Vagina (tissue), 2 donors: ENCODE measurements at regions not wholly inside any gene's neighbourhood (a gene's known extent, or its start where the extent isn't known, plus 50 kb on each side); places are given as distances from the start of the nearest gene placed in this dataset.

Experiments
- DNase-seq, 2 donors: peaks; one replicate each; pipeline ENCODE4 v3.0.0-alpha.2; 2017; ENCODE audit errors: extremely low spot score in 2 of 2
- H3K27ac ChIP-seq: fragments of 200-600 bp; sonication (generic); one replicate; pipeline ENCODE4 v1.5.1; 2019
- H3K27me3 ChIP-seq: fragments of 200-600 bp; sonication (generic); one replicate; pipeline ENCODE4 v1.5.1; 2019
- H3K36me3 ChIP-seq, 2 donors: fragments of 200-600 bp; sonication (generic); one replicate each; pipeline ENCODE4 v1.5.1; 2017 to 2019
- H3K4me1 ChIP-seq: fragments of 200-600 bp; sonication (generic); one replicate; pipeline ENCODE4 v1.5.1; 2019
- H3K4me3 ChIP-seq, 2 donors: fragments of 200-600 bp; sonication (generic); 1 replicate in 1 of 2; 2 replicates in 1 of 2; pipeline ENCODE4 v1.5.1; 2016 to 2019
- H3K9me3 ChIP-seq: fragments of 200-600 bp; sonication (generic); one replicate; pipeline ENCODE4 v1.5.1; 2019
- POLR2A ChIP-seq, 2 donors: fragments of 450-650 bp; IDR thresholded peaks; one replicate each; pipeline ENCODE4 v1.6.1; 2017; ENCODE audit warnings: antibody characterized with exemption in 2 of 2, mild to moderate bottlenecking in 2 of 2, moderate library complexity in 2 of 2
- POLR2AphosphoS5 ChIP-seq, 2 donors: sonication (generic); formaldehyde crosslinking; IDR thresholded peaks; one replicate each; pipeline ENCODE4 v1.9.0; 2017; ENCODE audit warnings: antibody characterized with exemption in 2 of 2, mild to moderate bottlenecking in 2 of 2, low read depth in 1 of 2; ENCODE audit not compliant: insufficient read depth in 1 of 2
- intact Hi-C: fragments of 100-400 bp; cut with DNase I; formaldehyde crosslinking; loops from one replicate; pipeline ENCODE4 v1.15.1; 2023
- TF ChIP-seq, protein P1 (sequence below), 3 experiments: fragments of 450-650 bp in 2 of 3; fragments of 200-600 bp in 1 of 3; sonication (generic) in 1 of 3; IDR thresholded peaks; one replicate each; pipeline ENCODE4 v1.5.1; 2017 to 2019; ENCODE audit warnings: antibody characterized with exemption in 3 of 3, mild to moderate bottlenecking in 2 of 3, moderate library complexity in 2 of 3

DNA sequence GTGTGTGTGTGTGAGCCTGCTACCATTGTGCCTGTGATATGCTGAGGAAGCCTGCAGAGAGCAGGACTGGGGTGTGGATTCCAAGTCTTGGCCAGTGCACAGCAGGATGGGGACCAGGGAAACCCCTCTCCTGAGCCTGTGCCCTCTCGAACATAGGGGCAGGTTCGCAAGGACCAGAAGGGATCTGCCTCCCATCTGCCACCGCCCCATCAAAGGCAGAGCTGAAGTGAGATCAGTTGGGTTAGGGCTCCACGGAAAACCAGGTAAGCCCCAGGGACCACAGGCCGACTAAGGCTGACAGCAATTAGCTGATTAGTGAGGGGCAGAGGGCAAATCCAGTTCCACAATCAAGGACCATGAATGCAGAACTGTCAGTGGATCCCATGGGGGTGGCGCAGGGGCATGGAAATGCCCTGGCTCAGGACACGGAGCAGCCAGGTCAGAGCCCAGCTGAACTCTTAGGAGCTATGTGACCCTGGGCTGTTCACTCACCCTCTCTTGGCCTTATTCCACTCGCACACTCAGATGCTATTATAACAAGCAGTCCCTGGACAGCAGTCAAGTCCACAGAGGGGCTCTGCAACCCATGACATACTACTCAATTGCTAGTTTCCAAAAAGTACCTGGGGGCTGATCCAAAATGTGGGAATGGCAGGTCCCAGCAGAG lies 84.2 kb upstream of the ID2 start:
- DNase-seq, result no peak
- Histone ChIP-seq H3K27ac (peak overlapping the region; percentile 58), H3K4me1 (peaks cover 5% of the 10 kb centered on the region), H3K36me3 (no peaks in the 10 kb centered on the region), H3K9me3 (no peaks in the 10 kb centered on the region), H3K4me3 (no peak overlapping the region), H3K27me3 (no peaks in the 10 kb centered on the region)
- TF ChIP-seq POLR2AphosphoS5 (IDR thresholded peaks at IDR 0.05; ENCODE audit: insufficient read depth in 1 of 2, low read depth in 1 of 2) (no peak), POLR2A (IDR thresholded peaks at IDR 0.05) (no peak)
- TF ChIP-seq, protein P1, sequence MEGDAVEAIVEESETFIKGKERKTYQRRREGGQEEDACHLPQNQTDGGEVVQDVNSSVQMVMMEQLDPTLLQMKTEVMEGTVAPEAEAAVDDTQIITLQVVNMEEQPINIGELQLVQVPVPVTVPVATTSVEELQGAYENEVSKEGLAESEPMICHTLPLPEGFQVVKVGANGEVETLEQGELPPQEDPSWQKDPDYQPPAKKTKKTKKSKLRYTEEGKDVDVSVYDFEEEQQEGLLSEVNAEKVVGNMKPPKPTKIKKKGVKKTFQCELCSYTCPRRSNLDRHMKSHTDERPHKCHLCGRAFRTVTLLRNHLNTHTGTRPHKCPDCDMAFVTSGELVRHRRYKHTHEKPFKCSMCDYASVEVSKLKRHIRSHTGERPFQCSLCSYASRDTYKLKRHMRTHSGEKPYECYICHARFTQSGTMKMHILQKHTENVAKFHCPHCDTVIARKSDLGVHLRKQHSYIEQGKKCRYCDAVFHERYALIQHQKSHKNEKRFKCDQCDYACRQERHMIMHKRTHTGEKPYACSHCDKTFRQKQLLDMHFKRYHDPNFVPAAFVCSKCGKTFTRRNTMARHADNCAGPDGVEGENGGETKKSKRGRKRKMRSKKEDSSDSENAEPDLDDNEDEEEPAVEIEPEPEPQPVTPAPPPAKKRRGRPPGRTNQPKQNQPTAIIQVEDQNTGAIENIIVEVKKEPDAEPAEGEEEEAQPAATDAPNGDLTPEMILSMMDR (IDR thresholded peaks at IDR 0.05), result no peak
- intact Hi-C loops, result no loop called here

DNA sequence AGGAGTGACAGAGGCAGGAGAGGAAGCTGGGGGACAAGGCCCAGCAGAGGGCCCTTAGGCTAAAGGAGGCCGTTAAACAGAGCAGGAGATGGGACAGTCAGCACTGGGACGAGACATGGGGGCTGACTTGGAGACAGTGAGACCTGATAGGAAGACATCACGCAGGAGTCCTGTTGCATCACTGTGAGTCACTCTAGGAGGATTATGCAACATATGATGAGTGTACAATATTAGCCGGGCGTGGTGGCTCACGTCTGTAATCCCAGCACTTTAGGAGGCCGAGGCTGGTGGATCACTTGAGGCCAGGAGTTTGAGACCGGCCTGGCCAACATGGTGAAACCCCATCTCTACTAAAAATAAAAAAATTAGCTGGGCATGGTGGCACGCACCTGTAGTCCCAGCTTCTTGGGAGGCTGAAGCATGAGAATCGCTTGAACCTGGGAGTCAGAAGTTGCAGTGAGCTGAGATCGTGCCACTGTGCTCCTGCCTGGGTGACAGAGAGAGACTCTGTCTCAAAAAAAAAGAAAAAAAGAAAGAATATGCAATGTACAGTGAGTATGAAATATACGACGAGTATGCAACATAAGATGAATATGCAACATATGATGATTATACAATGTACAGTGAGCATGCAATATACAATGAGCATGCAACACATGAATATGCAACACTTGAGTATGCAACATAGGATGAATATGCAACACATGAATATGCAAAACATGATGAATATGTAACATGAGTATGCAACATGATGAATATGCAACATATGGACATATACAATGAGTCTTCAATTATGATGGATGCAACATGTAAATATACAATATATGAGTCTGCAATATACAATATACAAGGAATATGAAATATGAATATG lies 83.3 kb upstream of the ID2 start:
- intact Hi-C loops, result no loop called here
- peak; percentile 63 to 73 for TF ChIP-seq POLR2AphosphoS5 (IDR thresholded peaks at IDR 0.05; ENCODE audit: insufficient read depth in 1 of 2, low read depth in 1 of 2)
- TF ChIP-seq, protein P1 (IDR thresholded peaks at IDR 0.05), result no peak
- TF ChIP-seq POLR2A (IDR thresholded peaks at IDR 0.05), result no peak
- H3K4me1 ChIP-seq, result peaks cover 5% of the 10 kb centered on the region
- no peaks in the 10 kb centered on the region for H3K9me3 ChIP-seq
- no peaks in the 10 kb centered on the region for H3K27me3 ChIP-seq
- no peak for DNase-seq
- H3K27ac ChIP-seq, result peak overlapping the region; percentile 58
- H3K36me3 ChIP-seq, result no peaks in the 10 kb centered on the region
- H3K4me3 ChIP-seq, result no peak overlapping the region

DNA sequence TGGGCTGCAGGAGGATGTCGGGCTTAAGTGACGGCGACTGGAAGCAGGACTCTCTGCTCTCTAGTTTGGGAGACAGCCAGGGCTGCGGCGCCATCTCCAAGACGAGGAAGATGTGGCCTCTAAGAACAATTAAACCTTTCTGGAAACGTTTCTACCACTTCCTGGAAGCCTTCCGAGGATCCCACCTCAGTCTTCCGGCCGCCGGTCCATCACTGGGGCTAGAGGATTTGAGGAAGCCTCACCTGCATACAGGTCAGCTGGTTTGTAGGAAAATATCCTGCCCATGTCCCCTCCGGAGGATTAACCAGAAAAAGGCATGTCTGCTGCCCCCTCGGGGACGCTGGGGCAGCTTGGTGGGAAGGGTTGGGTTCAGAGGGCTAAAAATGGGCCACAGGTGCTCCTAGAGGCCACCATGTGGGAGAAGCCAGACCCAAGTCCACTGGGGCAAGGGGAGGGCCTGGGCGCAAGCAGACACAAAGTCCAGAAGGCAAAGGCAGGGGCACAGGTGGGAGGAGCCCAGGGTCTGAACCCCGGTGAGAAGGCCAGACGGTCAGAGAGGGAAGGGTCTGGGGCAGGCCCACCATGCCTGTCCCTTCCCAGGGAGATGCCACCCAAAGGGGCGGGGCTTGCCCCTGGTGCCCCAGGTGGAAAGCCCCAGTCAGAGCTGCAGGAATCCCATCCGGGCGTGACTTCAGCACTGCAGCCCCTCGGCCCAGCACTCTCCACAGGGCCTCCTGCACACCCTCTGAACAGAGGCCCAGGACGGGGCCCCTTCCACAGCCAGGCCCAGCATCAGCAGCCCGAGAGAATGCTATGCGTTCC lies 82.2 kb upstream of the ID2 start:
- no peak for DNase-seq
- H3K4me3 ChIP-seq, result no peak overlapping the region
- TF ChIP-seq, protein P1 (IDR thresholded peaks at IDR 0.05), result no peak
- TF ChIP-seq POLR2A (IDR thresholded peaks at IDR 0.05) (no peak), POLR2AphosphoS5 (IDR thresholded peaks at IDR 0.05; ENCODE audit: insufficient read depth in 1 of 2, low read depth in 1 of 2) (no peak)
- peaks cover 5% of the 10 kb centered on the region for H3K4me1 ChIP-seq
- intact Hi-C loops, result no loop called here
- no peaks in the 10 kb centered on the region for H3K36me3 ChIP-seq
- H3K27ac ChIP-seq, result no peak overlapping the region
- no peaks in the 10 kb centered on the region for H3K9me3 ChIP-seq
- no peaks in the 10 kb centered on the region for H3K27me3 ChIP-seq

GRCh38 chr2:8600456-8600855 lies 81.4 kb upstream of the ID2 start:
- peaks cover 5% of the 10 kb centered on the region for H3K4me1 ChIP-seq
- H3K27me3 ChIP-seq, result no peaks in the 10 kb centered on the region
- DNase-seq, result no peak
- no peak overlapping the region for H3K27ac ChIP-seq
- no peak overlapping the region for H3K4me3 ChIP-seq
- intact Hi-C loops, result no loop called here
- no peaks in the 10 kb centered on the region for H3K36me3 ChIP-seq
- TF ChIP-seq, protein P1 (IDR thresholded peaks at IDR 0.05), result no peak
- TF ChIP-seq POLR2A (IDR thresholded peaks at IDR 0.05) (no peak), POLR2AphosphoS5 (IDR thresholded peaks at IDR 0.05; ENCODE audit: insufficient read depth in 1 of 2, low read depth in 1 of 2) (no peak)
- H3K9me3 ChIP-seq, result no peaks in the 10 kb centered on the region
